Adrenal gland (tissue), 5 donors: ENCODE measurements at regions not wholly inside any gene's neighbourhood (a gene's known extent, or its start where the extent isn't known, plus 50 kb on each side); places are given as distances from the start of the nearest gene placed in this dataset.
"Not testable (repeated sequence)": the region's sequence is repeated elsewhere in the genome, so short reads cannot be mapped to it uniquely, and the experiment has no call there.

Experiments used
- POLR2A ChIP-seq, 2 donors: fragments of 450-650 bp; IDR thresholded peaks; one replicate each; pipeline ENCODE4 v1.6.1; 2017; ENCODE audit warnings: antibody characterized with exemption in 2 of 2, mild to moderate bottlenecking in 2 of 2, moderate library complexity in 1 of 2
- TF ChIP-seq, protein P1 (sequence below), 6 experiments: fragments of 450-650 bp in 4 of 6; fragments of 200-600 bp in 2 of 6; sonication (generic) in 1 of 6; IDR thresholded peaks; 1 replicate in 5 of 6; 2 replicates in 1 of 6; pipeline versions ENCODE4 v1.5.1 to v1.8.0; 2016 to 2021; ENCODE audit warnings: antibody characterized with exemption in 6 of 6, mild to moderate bottlenecking in 2 of 6, moderate library complexity in 1 of 6
- donor health status: DM: no; HTN: no; CAD: no.

GRCh38 chr4:120256112-120256775, 189.6 kb upstream of the MAD2L1 start:
- TF ChIP-seq, protein P1, sequence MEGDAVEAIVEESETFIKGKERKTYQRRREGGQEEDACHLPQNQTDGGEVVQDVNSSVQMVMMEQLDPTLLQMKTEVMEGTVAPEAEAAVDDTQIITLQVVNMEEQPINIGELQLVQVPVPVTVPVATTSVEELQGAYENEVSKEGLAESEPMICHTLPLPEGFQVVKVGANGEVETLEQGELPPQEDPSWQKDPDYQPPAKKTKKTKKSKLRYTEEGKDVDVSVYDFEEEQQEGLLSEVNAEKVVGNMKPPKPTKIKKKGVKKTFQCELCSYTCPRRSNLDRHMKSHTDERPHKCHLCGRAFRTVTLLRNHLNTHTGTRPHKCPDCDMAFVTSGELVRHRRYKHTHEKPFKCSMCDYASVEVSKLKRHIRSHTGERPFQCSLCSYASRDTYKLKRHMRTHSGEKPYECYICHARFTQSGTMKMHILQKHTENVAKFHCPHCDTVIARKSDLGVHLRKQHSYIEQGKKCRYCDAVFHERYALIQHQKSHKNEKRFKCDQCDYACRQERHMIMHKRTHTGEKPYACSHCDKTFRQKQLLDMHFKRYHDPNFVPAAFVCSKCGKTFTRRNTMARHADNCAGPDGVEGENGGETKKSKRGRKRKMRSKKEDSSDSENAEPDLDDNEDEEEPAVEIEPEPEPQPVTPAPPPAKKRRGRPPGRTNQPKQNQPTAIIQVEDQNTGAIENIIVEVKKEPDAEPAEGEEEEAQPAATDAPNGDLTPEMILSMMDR (IDR thresholded peaks at IDR 0.05): not testable (repeated sequence)
- TF ChIP-seq POLR2A (IDR thresholded peaks at IDR 0.05): not testable (repeated sequence)
